NCI-H2107 (cell line): ENCODE measurements at regions not wholly inside any gene's neighbourhood (a gene's known extent, or its start where the extent isn't known, plus 50 kb on each side); places are given as distances from the start of the nearest gene placed in this dataset.
"Not testable (repeated sequence)": the region's sequence is repeated elsewhere in the genome, so short reads cannot be mapped to it uniquely, and the experiment has no call there.

Experiments
- DNase-seq: peaks from one replicate; lab custom pipeline; 2025; lab: John Stamatoyannopoulos, UW

DNA sequence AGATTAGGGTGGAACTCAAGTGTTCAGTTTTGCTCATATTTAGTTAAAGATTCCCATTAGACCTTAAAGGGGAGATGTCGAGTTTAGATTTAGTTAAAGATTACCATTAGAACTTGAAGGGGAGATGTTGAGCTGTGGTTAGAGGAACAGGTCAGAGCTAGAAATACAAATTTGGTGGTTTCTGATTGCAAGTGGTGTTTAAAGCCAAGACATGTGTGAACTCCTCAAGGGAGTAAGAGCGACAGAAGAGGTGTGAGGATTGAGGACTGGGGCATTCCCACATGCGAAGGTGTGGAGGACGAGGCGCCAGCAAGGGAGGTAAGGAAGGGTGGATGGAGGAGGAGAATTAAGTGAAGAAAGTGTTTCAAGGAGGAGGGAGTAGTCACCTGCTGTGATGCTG, 168.6 kb downstream of the IER5 start:
- DNase-seq, result no peak

DNA sequence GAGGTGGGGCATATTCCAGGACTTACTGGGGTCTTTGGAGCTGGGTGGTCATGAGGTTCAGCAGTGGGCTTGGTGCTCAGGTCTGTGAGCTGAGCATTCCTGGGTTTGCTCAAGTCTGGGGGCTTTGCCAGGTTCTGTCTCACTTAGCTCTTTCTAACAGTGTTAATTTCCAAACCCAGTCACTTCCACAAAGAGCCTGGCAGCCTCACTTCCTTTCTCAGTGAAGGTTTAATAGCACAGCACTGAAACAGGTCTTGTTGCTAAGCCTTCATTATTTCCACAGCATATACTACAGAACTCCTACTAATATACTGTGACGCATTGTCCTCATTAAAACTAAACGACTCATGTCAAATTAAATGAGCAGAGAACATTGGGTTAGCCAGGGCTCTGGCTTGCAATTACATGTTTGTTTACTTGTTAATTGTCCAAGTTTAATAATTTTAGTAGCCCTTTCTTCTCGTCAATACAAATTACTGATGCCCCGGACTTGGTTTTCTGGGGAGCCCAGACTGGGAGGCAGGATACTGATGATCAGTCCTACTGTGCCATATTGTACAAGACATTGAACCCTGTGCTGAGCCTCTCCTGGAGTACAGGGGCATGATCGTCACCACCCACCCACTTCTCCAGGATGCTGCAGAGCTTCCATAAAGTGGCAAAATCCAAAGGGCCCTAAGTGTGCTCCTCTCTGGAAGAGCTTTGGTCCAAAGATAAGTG, 170.7 kb downstream of the IER5 start:
- no peak for DNase-seq

DNA sequence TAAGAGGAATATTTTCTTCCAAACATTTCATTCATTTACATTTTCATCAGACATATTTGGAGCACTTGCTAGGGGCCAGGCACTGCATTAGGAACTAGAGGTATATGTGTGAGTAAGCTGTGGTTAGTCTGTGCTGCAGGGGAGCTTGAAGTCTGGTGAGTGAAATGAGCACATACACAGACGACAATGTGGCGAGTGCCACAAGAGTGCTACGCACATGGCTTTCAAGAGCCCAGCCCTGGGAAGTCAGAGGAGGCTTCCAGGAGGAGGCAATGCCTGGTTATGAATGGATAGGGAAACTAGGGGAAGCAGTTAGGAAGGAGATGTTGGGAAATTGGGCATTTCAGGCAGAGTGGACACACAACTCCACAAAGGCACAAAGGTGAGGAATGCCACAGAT, 171.8 kb downstream of the IER5 start:
- no peak for DNase-seq

DNA sequence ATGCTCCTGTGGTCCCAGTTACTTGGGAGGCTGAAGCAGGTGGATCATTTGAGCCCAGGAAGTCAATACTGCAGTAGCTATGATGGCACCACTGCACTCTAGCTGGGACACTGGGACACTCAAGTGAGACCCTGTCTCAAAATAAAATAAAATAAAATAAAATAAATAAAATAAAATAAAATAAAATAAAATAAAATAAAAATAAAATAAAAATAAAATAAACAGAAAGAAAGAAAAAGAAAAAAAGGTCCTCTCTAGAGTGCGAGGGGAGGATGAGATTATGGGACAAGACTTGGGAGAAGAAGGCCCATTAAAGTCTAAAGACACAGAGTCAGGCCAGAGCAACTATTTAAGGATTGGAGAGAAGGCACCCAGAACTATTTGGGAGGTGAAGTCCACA, 172.5 kb downstream of the IER5 start:
- DNase-seq, result no peak

DNA sequence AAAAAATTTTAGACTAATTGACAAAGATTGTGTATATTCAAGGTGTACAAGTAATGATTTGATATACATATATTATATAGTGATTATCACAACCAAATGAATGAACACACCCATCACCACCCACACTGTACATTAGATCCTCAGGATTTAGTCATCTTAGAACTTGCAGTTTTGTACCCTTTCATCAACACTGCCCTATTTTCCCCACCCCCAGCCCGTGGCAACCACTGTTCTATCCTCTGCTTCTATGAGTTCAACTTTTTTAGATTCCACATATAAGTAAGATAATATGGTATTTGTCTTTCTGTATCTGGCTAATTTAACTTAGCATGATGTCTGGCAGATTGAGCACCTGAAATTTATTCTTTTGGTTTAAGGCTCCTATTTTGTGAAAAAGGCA, 173.6 kb downstream of the IER5 start:
- DNase-seq, result no peak

DNA sequence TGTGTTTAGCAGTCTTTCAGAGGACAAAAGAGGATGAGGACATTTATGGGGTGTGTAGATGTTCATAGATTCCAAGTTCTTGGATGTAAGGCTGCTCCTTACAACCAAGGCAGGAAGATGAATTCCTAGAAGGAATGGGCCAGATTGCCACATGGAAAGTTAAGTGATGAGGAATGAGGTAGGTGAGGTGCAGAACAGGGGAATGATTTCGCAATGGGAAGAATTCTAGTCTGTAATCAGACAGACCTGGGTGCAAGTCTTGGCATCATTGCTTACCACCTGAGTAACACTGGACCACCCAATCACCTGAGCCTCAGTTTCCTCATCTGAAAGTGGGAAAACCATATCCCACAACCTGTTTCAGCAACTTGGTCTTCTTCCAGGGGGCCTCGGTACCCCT, 174.9 kb downstream of the IER5 start:
- DNase-seq, result no peak

DNA sequence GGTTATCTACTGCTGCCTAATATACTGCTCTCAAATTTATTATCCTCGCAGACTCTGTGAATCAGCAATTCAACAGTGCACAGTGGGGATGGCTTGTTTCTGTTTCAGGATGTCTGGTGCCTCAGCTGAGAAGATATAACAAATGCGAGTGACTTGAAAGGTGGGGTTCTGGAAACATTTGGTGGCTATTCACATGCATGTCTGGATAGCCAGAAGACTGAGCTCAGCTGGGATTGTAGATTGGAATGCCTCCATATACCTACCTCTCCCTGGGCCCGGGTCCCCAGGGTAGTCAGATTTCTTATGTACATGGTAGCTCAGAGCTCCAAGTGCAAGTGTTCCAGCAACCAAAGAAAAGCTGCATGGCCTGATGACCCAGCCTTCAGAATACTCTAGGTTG, 176.3 kb downstream of the IER5 start:
- DNase-seq, result no peak

DNA sequence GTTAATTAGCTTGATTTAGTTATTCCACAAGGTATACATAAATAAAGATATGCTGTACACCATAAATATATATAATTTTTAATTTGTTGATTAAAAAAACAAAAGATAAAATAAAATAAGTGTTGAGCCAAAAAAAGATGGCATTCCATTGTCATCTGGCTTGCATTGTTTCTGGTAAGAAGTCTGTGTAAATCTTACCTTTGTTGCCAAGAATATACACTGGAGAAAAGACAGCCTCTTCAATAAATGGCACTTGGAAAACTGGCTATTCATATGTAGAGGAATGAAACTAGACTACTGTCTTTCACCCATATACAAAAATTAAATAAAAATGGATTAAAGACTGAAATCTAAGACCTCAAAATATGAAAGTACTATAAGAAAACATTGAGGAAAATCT, 196.5 kb downstream of the IER5 start:
- no peak for DNase-seq

DNA sequence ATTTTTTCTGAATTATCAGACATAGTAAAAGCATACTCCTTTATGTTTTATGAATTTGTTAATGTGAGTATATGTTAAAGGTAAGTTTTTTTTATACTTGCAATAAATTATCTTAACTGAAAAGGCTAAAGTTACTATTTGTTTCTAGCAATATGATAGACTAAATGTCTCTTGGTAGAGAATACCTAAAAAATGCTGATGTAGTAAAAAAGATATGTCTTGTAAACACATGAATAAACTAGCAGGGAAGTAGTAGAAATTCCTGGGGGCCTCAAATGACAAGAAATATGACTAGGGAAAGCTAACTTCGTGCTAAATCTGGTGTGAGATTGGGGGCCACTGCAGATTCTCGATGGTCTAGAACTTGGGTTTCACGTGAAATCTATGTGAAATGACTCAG, 188.1 kb upstream of the CACNA1E start:
- no peak for DNase-seq

DNA sequence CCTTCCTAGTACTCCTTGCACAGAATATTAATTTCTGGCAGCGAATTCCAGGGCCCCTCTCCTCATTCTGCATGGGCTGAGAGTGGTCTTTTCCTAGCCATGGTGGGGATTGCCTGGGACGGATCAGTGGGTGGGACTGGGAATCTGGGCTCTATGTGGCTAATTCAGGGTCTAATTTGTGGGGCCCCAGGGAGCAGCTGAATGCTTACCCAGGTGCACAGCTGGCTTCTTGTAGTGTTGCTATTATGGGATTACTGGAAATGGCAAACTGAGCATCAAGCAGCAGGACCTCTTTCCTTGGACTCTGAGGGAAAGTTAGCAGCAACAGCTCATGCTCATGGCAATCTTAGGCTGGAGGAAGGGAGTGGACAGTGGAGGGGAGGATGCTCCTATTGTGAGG, 187.1 kb upstream of the CACNA1E start:
- DNase-seq, result no peak

DNA sequence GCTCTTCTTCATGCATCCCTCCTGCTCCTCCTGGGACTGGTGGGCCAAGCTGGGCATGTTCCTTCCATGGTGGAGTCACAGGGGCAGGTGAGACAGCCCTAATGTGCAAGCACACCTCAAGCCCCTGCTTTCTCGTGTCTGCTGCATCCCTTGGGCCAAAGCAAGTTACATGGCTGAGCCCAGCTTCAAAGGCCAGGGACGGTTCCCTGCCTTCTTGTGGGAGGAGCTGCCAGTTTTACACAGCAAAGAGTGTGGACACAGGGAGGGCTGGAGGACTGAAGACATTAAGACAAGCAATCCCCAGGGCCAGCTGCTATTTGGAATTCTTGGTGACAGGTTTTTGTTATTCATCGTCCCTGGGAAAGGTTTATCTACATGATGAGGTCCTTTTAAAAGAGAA, 175.2 kb upstream of the CACNA1E start:
- DNase-seq, result no peak

DNA sequence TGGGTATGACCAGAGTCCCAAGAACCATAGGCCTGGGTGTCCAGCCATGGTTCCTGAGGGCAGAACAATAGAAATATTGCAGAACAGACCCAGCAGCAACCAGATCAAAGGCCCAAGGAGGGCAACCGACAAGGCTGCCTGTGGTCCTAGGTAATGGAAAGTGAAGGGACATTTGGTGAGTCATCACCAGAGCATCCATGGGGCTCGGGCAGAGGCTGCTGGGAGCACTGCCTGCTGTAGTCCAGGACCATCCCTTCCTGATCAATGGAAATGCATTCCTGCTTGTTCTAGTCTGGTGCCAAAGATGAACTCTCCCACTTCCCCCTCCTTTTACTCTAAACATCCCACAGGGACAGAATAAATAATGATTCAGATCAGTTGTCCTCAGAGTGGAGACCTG, 172.8 kb upstream of the CACNA1E start:
- DNase-seq, result no peak

DNA sequence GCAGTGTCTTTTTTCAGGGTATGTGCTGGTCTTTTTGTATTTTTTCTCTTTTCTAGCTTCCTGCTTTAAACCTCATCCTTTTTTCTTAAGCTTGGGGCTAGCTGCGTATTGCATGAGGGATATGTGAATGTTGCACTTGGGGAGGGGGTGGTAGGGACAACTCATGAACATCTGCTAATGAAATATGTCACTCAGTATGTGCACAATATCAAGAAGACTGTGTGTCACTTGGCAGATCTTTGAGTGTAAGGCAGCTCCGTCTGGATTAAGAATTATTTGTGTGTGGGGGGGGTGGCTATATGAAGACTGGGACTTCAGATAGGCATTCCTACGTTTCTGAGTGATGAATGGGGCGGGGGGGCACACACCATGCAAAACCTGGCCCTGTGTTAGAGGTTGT, 170.4 kb upstream of the CACNA1E start:
- DNase-seq, result no peak

DNA sequence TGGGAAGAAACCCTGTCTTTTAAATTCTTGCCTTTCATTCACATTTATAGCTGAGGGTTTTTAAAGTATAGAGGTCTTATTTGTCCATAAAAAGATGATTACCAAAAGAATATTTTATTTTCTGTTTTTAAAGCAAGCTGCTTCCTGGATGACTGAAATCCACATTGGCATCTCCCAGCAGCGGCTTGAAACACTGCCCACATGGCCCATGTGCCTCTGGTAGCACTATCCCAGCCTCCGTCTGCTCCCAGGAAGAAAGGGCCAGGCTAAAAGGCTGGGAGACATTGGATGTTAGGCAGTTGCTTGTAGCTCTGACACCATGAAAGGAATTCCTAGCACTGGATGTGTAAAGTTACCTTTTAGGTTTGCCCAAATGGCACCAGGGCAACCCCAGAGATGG, 169.9 kb upstream of the CACNA1E start:
- DNase-seq, result no peak

DNA sequence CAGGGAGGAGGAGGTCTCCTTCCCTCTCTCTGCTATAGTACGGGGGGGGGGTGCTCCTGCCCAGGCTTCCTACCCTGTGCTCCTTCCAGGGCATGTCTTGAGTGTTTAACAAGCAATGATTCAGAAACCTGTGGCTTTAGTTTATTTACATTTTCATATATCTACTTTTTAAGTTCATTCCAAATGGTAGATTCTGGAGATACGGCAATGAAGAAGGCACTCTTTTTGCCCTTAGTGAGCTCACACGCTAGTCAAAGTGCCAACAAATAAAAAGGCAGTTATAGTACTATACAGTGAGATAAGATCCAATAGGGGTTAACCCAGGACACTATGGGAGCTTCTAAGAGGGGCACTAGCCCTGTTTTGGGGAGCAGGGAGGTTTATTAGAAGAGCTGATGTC, 169.3 kb upstream of the CACNA1E start:
- DNase-seq, result no peak

DNA sequence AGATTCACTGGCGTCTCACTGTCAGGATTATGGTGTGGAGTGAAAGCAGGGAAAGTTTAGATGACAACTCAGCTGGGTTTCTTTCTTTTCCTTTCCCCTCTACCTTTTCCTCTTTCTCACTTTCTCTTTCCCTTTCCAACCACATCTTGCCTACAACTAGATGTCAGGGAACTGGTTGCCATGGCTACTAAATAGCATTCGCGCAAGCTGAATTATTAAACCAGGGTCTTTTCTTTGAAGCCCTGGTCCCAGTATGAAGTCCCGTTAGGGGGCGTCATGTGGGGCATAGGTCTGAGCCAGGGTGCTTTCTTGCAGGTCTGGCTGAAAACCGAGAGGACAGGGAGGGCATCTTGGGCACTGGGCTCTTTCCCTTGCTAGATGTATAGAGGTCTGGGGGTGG, 168.4 kb upstream of the CACNA1E start:
- DNase-seq, result no peak

DNA sequence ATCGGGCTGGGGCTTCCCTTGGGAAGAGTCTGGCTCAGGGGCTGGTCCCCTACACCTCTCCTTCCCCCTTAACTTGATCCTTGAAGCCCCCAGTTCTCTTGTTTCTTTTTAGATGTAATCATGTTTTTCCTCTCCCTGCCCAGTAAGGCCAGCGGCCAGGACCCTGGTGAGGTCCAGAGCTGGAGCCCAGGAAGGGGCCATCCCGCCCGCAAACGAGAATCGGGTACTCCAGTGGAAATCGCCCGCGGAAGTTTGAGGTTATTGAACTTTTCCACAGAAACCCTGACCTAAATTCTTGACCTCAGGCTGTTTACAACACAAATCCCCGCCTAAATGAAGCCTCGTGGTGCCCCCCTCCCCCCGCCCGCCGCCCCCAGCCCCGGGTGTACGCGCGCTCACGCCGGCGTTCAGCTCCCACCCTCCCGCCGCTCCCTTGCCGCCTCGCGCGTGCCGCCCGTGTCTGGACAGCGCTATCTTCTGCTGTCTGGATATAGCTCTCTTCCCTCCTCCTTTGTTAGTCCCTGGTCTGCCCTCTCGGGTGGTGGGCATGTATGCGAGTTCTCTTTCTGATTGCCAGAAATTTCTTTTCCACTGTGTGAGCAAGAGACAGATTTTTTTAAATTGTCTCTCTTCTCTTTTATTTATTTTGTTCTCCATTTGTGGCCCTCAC, 165.9 kb upstream of the CACNA1E start:
- no peak for DNase-seq

DNA sequence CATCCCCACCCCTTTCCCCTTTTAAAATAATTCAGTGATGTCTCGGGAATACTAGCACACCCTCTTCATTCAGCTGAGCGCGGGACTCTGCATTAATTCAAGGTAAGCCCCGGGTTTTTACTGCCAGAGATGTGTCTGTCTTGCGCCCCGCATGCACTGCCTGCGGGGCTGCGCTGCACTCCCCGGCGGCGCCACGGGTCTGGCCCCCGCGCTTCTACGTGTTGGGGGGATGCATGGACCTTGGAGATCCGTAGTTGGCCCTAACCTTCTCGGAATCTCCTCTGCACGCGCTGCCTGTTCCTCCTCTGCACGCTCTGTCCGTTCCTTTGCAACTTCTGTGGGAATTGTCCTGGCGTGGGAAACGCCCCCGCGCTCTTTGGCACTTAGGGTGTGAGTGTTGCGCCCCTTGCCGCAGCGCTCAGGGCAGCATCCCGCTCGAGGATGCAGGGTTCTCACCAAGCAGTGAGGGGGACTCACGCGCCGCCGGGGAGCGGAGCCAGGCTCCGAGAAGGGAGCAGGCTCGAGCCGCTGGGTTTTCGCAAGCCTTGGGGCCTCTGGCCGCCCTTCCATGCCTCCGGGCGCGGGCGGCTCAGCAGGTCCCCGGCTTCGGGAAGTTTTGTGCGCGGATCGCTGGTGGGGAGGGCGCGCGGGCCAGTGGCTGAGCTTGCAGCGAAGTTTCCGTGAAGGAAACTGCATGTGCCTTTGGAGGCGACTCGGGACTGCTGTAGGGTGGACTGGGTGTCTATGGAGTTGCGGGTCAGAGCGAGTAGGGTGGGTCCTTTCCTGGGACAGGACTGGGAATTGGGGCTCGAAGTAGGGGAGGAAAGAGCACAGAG, 165.1 kb upstream of the CACNA1E start:
- DNase-seq, result no peak

DNA sequence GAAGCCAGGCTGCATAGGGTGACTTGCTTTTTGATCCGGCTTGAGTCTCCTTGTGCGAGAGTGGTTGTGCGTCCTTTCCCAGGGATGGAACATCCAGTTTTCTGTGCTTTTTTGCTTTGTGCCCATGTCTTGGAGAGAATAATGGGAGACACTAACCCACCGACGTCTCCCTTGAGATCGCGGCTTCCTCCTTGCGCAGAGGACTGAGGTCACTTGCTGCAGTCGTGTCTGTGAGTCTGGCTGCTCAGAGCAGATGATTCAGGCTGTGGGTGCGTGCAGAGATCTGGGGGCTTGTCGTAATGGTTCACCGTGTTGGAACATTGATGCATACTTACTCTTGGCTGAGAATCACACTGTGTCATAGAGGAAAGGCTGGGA, 164.5 kb upstream of the CACNA1E start:
- no peak for DNase-seq

DNA sequence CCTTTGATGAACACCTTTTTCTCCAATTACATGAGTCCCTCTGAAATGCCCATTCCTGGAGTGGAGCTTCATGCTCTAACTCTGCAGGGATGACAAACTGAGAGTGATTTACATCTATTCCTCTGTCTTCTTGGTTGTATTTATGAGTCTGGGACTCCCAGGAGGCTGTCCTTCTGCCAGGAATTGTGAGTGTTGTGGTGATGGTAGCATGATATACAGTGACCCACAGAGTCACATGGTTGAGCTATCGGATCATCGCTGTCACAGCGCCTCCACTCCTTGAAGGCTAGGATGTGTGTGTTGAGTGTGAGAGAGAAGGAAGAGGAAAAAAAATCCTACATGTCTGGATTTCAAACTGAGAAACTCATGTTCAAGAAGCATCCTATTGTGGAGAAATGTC, 163.4 kb upstream of the CACNA1E start:
- DNase-seq, result no peak

DNA sequence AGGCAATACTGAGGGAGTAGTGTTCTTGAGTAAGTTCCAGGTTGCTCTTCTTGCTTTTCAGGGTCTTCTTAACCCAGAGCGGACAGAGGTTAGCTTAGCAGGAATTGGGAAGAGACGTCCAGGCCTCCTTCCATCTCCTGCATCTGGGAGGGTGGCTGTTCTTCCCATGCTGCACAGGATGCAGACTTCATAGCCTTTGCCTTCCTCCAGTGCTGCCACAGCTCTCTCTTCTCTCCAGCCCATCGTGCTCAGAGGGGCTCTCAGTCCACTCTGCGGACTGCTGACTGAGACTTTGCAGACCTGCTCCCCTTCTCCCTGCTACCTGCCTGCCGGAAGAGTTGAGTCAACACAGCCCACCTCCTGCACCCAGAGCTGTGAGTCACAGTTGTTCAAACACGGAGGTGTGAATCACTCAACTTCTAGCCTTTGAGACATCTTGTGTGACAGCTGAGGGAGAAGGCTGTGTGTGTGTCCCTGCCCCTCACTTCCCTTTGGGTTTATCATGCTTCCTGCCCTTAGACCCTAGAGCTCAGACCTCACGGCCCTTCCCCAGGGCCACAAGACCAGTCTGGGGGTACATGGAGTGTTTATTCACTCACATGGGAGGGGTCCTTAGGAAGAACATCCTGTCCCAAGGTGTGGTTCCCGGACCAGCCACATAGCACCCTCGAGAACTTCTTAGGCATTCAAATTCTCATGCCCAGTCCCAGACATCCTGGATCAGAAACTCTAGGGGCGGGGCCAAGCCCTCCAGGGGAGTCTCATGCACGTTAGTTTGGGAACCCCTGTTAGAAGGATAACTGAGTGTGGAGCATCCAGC, 158.3 kb upstream of the CACNA1E start:
- no peak for DNase-seq

DNA sequence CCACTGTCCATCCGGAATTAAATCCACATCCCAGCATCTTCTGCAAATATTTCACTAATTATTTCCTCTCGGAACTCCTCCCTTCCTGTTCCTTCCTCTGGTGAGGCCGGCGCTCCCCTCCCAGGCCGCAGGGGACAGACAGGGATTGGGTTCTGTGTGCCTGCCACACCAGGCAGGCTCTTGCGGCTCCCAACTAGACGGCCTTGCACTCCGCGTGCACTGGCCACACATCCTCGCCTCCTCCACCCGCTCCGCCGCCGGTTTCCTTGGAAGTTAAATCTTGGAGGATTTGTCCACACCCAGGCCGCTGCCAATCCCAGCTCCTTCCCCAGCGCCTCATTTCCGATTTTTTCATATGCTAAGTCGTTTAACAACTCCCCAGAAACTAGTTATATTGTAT, 157.6 kb upstream of the CACNA1E start:
- DNase-seq, result not testable (repeated sequence)
